HepG2 (cell line): ENCODE measurements at regions not wholly inside any gene's neighbourhood (a gene's known extent, or its start where the extent isn't known, plus 50 kb on each side); places are given as distances from the start of the nearest gene placed in this dataset.
A peak's percentile ranks its signal among the peaks of the same experiment; 100 is the strongest.

Source experiments
- ELF1 ChIP-seq: sonication (generic); formaldehyde crosslinking; IDR thresholded peaks from 2 replicates; pipeline ENCODE4 v1.4.0; 2020; ENCODE audit warnings: missing genetic modification reagents
- FOSL2 ChIP-seq: sonication (generic); formaldehyde crosslinking; IDR thresholded peaks from 2 replicates; pipeline ENCODE4 v1.4.0; 2020; ENCODE audit warnings: missing genetic modification reagents
- HMG20A ChIP-seq: IDR thresholded peaks from 2 replicates; pipeline ENCODE4 v1.6.1; 2016; ENCODE audit warnings: borderline replicate concordance
- KLF16 ChIP-seq, 2 experiments: sonication (generic) in 1 of 2; formaldehyde crosslinking in 1 of 2; IDR thresholded peaks; 2 replicates each; pipeline versions ENCODE4 v1.6.1 to v1.8.0; 2016 to 2023; ENCODE audit warnings: missing genetic modification reagents in 2 of 2, missing compliant biosample characterization in 1 of 2
- MTA1 ChIP-seq: sonication (generic); formaldehyde crosslinking; IDR thresholded peaks from 2 replicates; pipeline ENCODE4 v1.4.0; 2020; ENCODE audit warnings: missing genetic modification reagents, mild to moderate bottlenecking, borderline replicate concordance
- SKI ChIP-seq: fragments of 450-650 bp; IDR thresholded peaks from one replicate; pipeline ENCODE4 v1.6.1; 2018; ENCODE audit warnings: mild to moderate bottlenecking; ENCODE audit not compliant: partially characterized antibody
- SRSF4 ChIP-seq: fragments of 200-400 bp; formaldehyde crosslinking; IDR thresholded peaks from one replicate; pipeline ENCODE4 v1.6.1; 2018; ENCODE audit warnings: mild to moderate bottlenecking, low read depth, low read length, moderate library complexity; ENCODE audit not compliant: poor library complexity, severe bottlenecking
- TOPORS ChIP-seq: sonication (generic); formaldehyde crosslinking; IDR thresholded peaks from 2 replicates; pipeline ENCODE4 v1.8.0; 2023; ENCODE audit warnings: mild to moderate bottlenecking, missing genetic modification reagents
- ZNF121 ChIP-seq: sonication (generic); formaldehyde crosslinking; IDR thresholded peaks from 2 replicates; pipeline ENCODE4 v1.5.0; 2020; ENCODE audit warnings: mild to moderate bottlenecking, missing genetic modification reagents
- ZNF350 ChIP-seq: sonication (generic); formaldehyde crosslinking; IDR thresholded peaks from 2 replicates; pipeline ENCODE4 v1.4.0; 2020; ENCODE audit warnings: mild to moderate bottlenecking, low read depth, missing genetic modification reagents, borderline replicate concordance
- ZNF552 ChIP-seq: sonication (generic); formaldehyde crosslinking; IDR thresholded peaks from 2 replicates; pipeline ENCODE4 v1.9.0; 2022; ENCODE audit warnings: missing genetic modification reagents, mild to moderate bottlenecking, borderline replicate concordance
- ZSCAN20 ChIP-seq: sonication (generic); formaldehyde crosslinking; IDR thresholded peaks from 2 replicates; pipeline ENCODE4 v1.4.0; 2020; ENCODE audit warnings: missing genetic modification reagents, mild to moderate bottlenecking, borderline replicate concordance
- TF ChIP-seq, protein P1 (sequence below): sonication (generic); formaldehyde crosslinking; IDR thresholded peaks from 2 replicates; pipeline ENCODE4 v1.5.0; 2020; ENCODE audit warnings: missing genetic modification reagents
- TF ChIP-seq, protein P2 (sequence below): IDR thresholded peaks from 2 replicates; pipeline ENCODE4 v1.6.1; 2016; ENCODE audit warnings: missing genetic modification reagents, missing compliant biosample characterization
- TF ChIP-seq, protein P3 (sequence below): IDR thresholded peaks from 2 replicates; pipeline ENCODE4 v1.4.0; 2020; ENCODE audit warnings: mild to moderate bottlenecking, missing genetic modification reagents
- TF ChIP-seq, protein P4 (sequence below), 2 experiments: IDR thresholded peaks; 2 replicates each; pipeline ENCODE4 v1.6.1; 2011 to 2012; ENCODE audit warnings: low read length in 2 of 2, borderline replicate concordance in 1 of 2, low read depth in 1 of 2, mild to moderate bottlenecking in 1 of 2, moderate library complexity in 1 of 2
- TF ChIP-seq, protein P5 (sequence below): sonication (generic); formaldehyde crosslinking; conservative IDR thresholded peaks from 2 replicates; pipeline ENCODE4 v1.8.1; 2023; ENCODE audit warnings: missing genetic modification reagents

DNA sequence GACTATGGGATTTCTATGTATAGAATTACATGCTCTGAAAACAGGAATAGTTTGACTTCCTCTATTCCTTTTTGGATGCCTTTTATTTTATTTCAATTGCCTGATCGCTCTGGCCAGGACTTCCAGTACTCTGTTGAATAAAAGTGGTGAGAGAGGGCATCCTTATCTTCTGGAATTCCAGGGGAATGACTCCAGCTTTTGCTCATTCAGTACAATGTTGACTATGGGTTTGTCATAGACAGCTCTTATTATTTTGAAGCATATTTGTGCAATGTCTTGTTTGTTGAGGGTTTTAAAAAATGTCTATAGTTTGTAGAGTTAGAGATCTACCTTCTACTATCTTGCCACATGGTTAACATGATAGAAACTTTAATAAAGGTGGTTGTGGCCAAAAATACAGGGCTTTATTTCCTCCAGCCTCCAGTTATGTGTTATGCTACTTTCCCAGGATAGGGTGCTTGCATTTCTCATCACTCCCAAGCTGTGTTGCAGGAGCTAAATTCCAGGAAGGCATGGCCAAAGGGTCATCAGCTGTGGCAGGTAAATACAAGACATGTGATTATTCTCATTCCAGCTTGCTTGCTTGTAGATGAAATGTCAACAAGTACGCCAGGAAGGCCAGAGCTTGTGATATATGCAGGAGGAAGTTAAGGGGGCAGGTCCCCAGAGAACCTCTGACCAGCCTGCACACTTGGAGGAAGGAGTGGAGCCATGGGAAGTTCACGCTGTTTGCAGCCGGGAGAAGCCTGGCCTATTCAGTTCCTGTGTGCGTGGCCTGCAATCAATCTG is 142.4 kb upstream of the CPXCR1 start (continued):
- TF ChIP-seq, protein P1, sequence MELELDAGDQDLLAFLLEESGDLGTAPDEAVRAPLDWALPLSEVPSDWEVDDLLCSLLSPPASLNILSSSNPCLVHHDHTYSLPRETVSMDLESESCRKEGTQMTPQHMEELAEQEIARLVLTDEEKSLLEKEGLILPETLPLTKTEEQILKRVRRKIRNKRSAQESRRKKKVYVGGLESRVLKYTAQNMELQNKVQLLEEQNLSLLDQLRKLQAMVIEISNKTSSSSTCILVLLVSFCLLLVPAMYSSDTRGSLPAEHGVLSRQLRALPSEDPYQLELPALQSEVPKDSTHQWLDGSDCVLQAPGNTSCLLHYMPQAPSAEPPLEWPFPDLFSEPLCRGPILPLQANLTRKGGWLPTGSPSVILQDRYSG (CRISPR knock-in tag), result no peak
- TF ChIP-seq KLF16 (CRISPR knock-in tag; IDR thresholded peaks at IDR 0.05) (peak in 1 of 2 experiments; percentile 38; a peak in 1 of 4 replicates), SRSF4 (no peak), SKI (peak; percentile 19), ZSCAN20 (CRISPR knock-in tag) (no peak), ZNF552 (CRISPR knock-in tag) (no peak), HMG20A (CRISPR knock-in tag) (peak; percentile 58; the same call in 1 of the 2 replicates), FOSL2 (CRISPR knock-in tag) (peak; percentile 57), ZNF350 (peak; percentile 59; the same call in 1 of the 2 replicates), MTA1 (CRISPR knock-in tag) (0 out of 2 replicates have a peak, but pooled peaks have one; percentile 49), TOPORS (0 out of 2 replicates have a peak, but pooled peaks have one; percentile 38), ELF1 (peak; percentile 57), ZNF121 (CRISPR knock-in tag) (no peak)
- TF ChIP-seq, protein P2, sequence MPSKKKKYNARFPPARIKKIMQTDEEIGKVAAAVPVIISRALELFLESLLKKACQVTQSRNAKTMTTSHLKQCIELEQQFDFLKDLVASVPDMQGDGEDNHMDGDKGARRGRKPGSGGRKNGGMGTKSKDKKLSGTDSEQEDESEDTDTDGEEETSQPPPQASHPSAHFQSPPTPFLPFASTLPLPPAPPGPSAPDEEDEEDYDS (CRISPR knock-in tag), result peak; percentile 89
- TF ChIP-seq, protein P3, sequence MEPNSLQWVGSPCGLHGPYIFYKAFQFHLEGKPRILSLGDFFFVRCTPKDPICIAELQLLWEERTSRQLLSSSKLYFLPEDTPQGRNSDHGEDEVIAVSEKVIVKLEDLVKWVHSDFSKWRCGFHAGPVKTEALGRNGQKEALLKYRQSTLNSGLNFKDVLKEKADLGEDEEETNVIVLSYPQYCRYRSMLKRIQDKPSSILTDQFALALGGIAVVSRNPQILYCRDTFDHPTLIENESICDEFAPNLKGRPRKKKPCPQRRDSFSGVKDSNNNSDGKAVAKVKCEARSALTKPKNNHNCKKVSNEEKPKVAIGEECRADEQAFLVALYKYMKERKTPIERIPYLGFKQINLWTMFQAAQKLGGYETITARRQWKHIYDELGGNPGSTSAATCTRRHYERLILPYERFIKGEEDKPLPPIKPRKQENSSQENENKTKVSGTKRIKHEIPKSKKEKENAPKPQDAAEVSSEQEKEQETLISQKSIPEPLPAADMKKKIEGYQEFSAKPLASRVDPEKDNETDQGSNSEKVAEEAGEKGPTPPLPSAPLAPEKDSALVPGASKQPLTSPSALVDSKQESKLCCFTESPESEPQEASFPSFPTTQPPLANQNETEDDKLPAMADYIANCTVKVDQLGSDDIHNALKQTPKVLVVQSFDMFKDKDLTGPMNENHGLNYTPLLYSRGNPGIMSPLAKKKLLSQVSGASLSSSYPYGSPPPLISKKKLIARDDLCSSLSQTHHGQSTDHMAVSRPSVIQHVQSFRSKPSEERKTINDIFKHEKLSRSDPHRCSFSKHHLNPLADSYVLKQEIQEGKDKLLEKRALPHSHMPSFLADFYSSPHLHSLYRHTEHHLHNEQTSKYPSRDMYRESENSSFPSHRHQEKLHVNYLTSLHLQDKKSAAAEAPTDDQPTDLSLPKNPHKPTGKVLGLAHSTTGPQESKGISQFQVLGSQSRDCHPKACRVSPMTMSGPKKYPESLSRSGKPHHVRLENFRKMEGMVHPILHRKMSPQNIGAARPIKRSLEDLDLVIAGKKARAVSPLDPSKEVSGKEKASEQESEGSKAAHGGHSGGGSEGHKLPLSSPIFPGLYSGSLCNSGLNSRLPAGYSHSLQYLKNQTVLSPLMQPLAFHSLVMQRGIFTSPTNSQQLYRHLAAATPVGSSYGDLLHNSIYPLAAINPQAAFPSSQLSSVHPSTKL (CRISPR knock-in tag), result peak; percentile 95
- TF ChIP-seq, protein P4, sequence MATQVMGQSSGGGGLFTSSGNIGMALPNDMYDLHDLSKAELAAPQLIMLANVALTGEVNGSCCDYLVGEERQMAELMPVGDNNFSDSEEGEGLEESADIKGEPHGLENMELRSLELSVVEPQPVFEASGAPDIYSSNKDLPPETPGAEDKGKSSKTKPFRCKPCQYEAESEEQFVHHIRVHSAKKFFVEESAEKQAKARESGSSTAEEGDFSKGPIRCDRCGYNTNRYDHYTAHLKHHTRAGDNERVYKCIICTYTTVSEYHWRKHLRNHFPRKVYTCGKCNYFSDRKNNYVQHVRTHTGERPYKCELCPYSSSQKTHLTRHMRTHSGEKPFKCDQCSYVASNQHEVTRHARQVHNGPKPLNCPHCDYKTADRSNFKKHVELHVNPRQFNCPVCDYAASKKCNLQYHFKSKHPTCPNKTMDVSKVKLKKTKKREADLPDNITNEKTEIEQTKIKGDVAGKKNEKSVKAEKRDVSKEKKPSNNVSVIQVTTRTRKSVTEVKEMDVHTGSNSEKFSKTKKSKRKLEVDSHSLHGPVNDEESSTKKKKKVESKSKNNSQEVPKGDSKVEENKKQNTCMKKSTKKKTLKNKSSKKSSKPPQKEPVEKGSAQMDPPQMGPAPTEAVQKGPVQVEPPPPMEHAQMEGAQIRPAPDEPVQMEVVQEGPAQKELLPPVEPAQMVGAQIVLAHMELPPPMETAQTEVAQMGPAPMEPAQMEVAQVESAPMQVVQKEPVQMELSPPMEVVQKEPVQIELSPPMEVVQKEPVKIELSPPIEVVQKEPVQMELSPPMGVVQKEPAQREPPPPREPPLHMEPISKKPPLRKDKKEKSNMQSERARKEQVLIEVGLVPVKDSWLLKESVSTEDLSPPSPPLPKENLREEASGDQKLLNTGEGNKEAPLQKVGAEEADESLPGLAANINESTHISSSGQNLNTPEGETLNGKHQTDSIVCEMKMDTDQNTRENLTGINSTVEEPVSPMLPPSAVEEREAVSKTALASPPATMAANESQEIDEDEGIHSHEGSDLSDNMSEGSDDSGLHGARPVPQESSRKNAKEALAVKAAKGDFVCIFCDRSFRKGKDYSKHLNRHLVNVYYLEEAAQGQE (IDR thresholded peaks at IDR 0.05; ENCODE audit: borderline replicate concordance in 1 of 2, low read depth in 1 of 2, low read length in 2 of 2), result peak in 1 of 2 experiments; percentile 55; a peak in 1 of 4 replicates
- TF ChIP-seq, protein P5, sequence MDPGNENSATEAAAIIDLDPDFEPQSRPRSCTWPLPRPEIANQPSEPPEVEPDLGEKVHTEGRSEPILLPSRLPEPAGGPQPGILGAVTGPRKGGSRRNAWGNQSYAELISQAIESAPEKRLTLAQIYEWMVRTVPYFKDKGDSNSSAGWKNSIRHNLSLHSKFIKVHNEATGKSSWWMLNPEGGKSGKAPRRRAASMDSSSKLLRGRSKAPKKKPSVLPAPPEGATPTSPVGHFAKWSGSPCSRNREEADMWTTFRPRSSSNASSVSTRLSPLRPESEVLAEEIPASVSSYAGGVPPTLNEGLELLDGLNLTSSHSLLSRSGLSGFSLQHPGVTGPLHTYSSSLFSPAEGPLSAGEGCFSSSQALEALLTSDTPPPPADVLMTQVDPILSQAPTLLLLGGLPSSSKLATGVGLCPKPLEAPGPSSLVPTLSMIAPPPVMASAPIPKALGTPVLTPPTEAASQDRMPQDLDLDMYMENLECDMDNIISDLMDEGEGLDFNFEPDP (CRISPR knock-in tag), result no peak
